ENCODE measurements at regions not wholly inside any gene's neighbourhood (a gene's known extent, or its start where the extent isn't known, plus 50 kb on each side); places are given as distances from the start of the nearest gene placed in this dataset.
"Not testable (repeated sequence)": the region's sequence is repeated elsewhere in the genome, so short reads cannot be mapped to it uniquely, and the experiment has no call there.

DNA sequence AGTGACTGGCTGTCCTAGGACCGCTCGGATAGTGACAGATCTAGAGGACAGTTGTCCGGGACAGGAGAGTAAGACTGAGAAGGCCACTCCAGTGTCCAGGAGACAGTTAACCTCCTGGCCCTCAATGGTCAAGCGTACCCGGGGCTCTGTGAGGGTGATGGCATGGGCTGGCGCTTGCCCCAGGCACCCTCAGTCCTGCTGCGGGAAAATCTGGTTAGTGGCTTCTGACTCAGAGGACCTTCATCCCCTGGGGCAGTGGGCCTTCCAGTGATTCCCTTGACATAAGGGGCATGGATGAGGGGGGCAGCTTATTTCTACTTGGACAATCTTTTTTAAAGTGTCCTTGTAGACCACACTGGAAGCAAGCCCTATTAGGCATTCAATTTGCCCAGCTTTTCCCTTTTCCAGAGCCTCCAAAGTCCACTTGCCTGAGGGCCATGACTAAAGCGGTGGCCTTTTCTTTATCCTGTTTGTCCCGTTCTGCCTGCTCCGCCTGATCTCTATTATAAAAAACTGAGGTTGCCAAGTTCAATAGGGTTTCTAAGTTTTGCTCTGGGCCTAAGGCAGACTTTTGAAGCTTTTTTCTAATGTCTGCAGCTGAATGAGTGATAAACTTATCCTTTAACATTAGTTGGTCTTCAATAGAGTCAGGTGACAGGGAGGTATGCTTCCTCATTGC lies 139.8 kb downstream of the COX18 start:
- DNase-seq (ENCODE audit: low spot score in 2 of 2); ATAC-seq (replicated peaks; ENCODE audit: extremely low read depth, poor library complexity, severe bottlenecking); H3K36me3 Mint-ChIP-seq (ENCODE audit: insufficient read depth); H3K4me1 Mint-ChIP-seq; H3K27ac Mint-ChIP-seq (ENCODE audit: low read depth); H3K9me3 Mint-ChIP-seq; H3K4me3 Mint-ChIP-seq: not testable (repeated sequence)
- H3K27me3 Mint-ChIP-seq, result peaks cover 14% of the 10 kb centered on the region

DNA sequence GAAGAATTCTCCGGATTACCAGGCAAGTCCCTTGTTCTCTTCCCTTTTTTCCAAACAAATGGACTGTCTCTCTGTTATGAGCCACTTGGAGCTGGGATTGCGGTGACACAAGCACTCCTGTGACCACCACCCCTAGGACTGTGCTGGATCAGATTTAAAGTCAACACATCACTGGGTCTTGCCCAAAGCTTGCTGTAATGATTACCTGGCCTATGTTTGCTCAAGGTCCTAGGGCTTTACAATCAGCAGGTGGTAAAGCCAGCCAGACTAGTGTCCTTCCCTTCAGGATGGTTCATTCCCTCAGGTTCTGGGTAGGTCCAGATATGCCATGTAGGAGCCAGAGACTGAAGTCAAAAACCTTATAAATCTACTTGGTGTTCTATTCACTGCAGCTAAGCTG lies 144.7 kb downstream of the COX18 start:
- H3K4me1 Mint-ChIP-seq, result no peaks in the 10 kb centered on the region
- H3K27me3 Mint-ChIP-seq, result no peaks in the 10 kb centered on the region
- ATAC-seq (replicated peaks; ENCODE audit: extremely low read depth, poor library complexity, severe bottlenecking) (no peak), DNase-seq (ENCODE audit: low spot score in 2 of 2) (no peak)
- no peaks in the 10 kb centered on the region for H3K9me3 Mint-ChIP-seq
- H3K36me3 Mint-ChIP-seq (ENCODE audit: insufficient read depth), result no peaks in the 10 kb centered on the region
- no peak overlapping the region for H3K27ac Mint-ChIP-seq (ENCODE audit: low read depth)
- H3K4me3 Mint-ChIP-seq, result no peak overlapping the region

DNA sequence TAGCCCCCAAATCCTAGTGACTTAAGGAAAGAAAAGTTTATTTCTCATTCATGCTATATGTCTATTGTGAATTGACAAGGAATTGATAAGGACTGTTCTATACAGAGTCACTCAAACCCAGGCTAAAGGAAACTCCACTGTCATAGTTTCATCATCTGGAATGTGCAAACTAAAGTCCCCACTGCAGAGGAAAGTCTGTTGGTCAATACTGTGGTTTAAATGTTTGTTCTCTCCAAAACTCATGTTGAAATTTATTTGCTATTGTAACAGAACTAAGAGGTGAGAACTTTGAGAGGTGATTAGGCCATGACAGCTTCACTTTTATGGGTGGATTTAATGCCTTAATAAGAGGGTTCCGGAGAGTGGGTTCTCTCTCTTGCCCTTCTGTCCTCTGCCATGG lies 149.6 kb downstream of the COX18 start:
- Mint-ChIP-seq H3K36me3 (ENCODE audit: insufficient read depth) (no peaks in the 10 kb centered on the region), H3K4me3 (no peak overlapping the region), H3K27ac (ENCODE audit: low read depth) (no peak overlapping the region), H3K27me3 (peaks cover 10% of the 10 kb centered on the region), H3K4me1 (no peaks in the 10 kb centered on the region), H3K9me3 (no peaks in the 10 kb centered on the region)
- DNase-seq (ENCODE audit: low spot score in 2 of 2) (no peak), ATAC-seq (replicated peaks; ENCODE audit: extremely low read depth, poor library complexity, severe bottlenecking) (no peak)

DNA sequence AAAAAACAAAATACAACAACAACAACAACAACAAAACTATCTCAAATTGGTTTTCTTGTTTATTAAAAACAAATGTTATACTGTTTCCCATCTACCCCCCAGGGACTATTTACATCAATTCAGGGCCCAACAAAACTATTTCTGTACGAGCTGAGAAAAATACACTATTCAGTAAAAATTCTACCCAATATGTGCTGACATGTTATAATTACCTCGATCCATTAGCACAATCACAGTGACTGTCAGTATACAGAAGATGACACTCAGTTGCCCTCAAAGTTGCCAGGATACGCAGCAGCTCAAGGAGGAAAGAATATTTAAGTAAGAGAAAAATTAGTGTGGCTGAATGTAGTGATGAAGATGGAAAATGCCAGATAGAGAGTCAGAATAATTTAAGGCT lies 150.1 kb downstream of the COX18 start:
- no peak overlapping the region for H3K27ac Mint-ChIP-seq (ENCODE audit: low read depth)
- no peak for DNase-seq (ENCODE audit: low spot score in 2 of 2)
- H3K4me1 Mint-ChIP-seq, result no peaks in the 10 kb centered on the region
- no peaks in the 10 kb centered on the region for H3K9me3 Mint-ChIP-seq
- H3K36me3 Mint-ChIP-seq (ENCODE audit: insufficient read depth), result no peaks in the 10 kb centered on the region
- H3K4me3 Mint-ChIP-seq, result no peak overlapping the region
- ATAC-seq (replicated peaks; ENCODE audit: extremely low read depth, poor library complexity, severe bottlenecking), result no peak
- H3K27me3 Mint-ChIP-seq, result peaks cover 10% of the 10 kb centered on the region

DNA sequence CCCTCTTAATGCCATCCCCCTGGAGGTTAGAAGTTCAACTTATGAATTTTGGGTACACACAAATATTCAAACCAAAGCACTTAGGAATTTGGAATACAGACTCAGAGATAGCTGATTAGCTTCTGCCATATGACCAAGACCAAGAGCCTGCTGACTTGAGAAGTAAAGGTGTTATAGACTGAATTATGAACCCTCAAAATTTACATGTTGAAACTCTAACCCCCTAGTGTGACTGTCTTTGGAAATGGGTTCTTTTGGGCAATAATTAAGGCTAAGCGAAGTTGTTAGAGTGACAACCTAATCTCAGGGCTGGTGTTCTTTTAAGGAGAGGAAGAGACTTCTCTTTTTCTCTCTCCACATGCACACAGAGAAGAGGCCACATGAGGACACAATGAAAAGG lies 151.2 kb downstream of the COX18 start:
- DNase-seq (ENCODE audit: low spot score in 2 of 2) (no peak), ATAC-seq (replicated peaks; ENCODE audit: extremely low read depth, poor library complexity, severe bottlenecking) (no peak)
- Mint-ChIP-seq H3K9me3 (no peaks in the 10 kb centered on the region), H3K27ac (ENCODE audit: low read depth) (no peak overlapping the region), H3K4me3 (no peak overlapping the region), H3K36me3 (ENCODE audit: insufficient read depth) (no peaks in the 10 kb centered on the region), H3K4me1 (no peaks in the 10 kb centered on the region), H3K27me3 (peaks cover 10% of the 10 kb centered on the region)

DNA sequence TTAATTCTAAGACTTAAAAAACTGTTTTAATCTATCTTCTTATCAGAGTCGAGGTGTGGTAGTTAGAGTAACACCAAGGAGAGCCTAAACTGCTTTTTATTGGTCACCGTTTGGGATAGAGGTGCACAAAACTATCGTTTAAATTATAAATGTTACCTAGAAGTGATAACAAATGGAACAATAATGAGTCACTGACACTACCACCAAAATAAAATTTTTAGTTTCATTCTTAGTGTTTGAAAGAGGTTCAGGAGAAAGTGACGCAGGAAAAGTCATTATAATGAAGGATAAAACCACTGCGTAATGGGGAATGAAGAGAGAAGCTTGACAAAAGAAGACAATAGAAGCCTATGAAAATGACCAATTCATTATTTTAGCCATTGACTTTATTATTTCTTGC lies 158.2 kb downstream of the COX18 start:
- no peak for ATAC-seq (replicated peaks; ENCODE audit: extremely low read depth, poor library complexity, severe bottlenecking)
- Mint-ChIP-seq H3K4me3 (no peak overlapping the region), H3K27ac (ENCODE audit: low read depth) (no peak overlapping the region), H3K4me1 (no peaks in the 10 kb centered on the region), H3K27me3 (peaks cover 19% of the 10 kb centered on the region), H3K36me3 (ENCODE audit: insufficient read depth) (no peaks in the 10 kb centered on the region), H3K9me3 (no peaks in the 10 kb centered on the region)
- no peak for DNase-seq (ENCODE audit: low spot score in 2 of 2)

DNA sequence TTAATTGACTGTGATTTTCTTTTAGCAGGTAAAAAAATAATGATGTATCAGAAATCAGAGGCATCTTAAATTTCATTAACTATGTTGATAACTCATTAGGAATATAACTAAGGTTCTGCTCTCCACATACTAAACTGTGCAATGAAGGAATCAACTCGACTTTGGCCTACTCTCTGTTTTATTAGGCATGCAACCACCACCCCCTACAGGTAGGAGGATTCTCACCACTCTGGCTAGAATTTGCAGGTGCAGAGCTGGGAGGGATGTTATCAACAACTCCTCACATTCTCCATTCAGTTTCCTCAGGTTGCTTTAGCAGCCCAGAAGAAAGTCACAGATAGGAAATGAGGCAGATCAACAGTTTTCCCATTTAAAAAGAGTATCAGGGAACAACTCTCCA lies 160.1 kb downstream of the COX18 start:
- DNase-seq (ENCODE audit: low spot score in 2 of 2), result no peak
- peaks cover 2% of the 10 kb centered on the region for H3K36me3 Mint-ChIP-seq (ENCODE audit: insufficient read depth)
- peaks cover 9% of the 10 kb centered on the region for H3K27me3 Mint-ChIP-seq
- H3K4me1 Mint-ChIP-seq, result no peaks in the 10 kb centered on the region
- ATAC-seq (replicated peaks; ENCODE audit: extremely low read depth, poor library complexity, severe bottlenecking), result no peak
- H3K27ac Mint-ChIP-seq (ENCODE audit: low read depth), result no peak overlapping the region
- no peaks in the 10 kb centered on the region for H3K9me3 Mint-ChIP-seq
- H3K4me3 Mint-ChIP-seq, result no peak overlapping the region

DNA sequence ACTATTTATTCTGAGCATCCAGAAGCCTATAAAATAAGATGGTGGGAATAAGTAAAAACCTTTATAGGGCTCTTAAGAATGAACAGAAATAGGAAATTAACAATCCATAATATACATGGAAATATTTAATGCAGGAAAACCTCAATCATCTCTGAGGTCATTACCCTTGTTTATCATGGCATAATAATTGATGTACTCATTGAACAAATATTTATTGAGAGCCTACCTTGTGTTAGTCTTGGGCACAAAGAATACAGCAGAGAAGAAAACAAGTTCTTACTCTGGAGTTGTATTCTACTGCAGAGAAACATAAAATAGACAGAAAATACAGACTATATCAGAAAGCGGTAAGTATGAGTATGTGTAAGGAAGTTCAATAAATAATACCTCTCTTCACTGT lies 167.2 kb downstream of the COX18 start:
- DNase-seq (ENCODE audit: low spot score in 2 of 2) (no peak), ATAC-seq (replicated peaks; ENCODE audit: extremely low read depth, poor library complexity, severe bottlenecking) (no peak)
- no peaks in the 10 kb centered on the region for H3K4me1 Mint-ChIP-seq
- H3K27me3 Mint-ChIP-seq, result no peaks in the 10 kb centered on the region
- H3K27ac Mint-ChIP-seq (ENCODE audit: low read depth), result no peak overlapping the region
- H3K4me3 Mint-ChIP-seq, result no peak overlapping the region
- no peaks in the 10 kb centered on the region for H3K9me3 Mint-ChIP-seq
- H3K36me3 Mint-ChIP-seq (ENCODE audit: insufficient read depth), result peaks cover 2% of the 10 kb centered on the region

DNA sequence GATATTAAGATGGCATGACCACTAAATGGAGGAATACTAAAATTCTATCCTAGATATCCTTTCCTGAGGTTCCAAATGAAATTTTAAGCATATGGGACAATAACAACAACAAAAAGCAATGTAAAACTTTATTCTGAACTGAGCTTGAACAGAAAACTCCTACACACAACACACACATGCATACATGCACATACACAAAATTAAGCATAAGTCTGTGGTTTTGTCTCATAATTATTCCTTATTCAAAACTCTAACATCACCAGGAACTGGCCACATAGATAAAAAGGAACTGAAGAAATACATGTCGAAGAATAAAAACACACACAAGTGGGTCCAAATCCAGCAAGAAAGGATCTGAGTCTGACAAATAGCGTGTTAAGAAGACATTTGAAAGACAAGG lies 168.0 kb downstream of the COX18 start:
- Mint-ChIP-seq H3K4me3 (no peak overlapping the region), H3K9me3 (no peaks in the 10 kb centered on the region), H3K27me3 (no peaks in the 10 kb centered on the region), H3K4me1 (no peaks in the 10 kb centered on the region), H3K36me3 (ENCODE audit: insufficient read depth) (peaks cover 2% of the 10 kb centered on the region), H3K27ac (ENCODE audit: low read depth) (no peak overlapping the region)
- DNase-seq (ENCODE audit: low spot score in 2 of 2) (no peak), ATAC-seq (replicated peaks; ENCODE audit: extremely low read depth, poor library complexity, severe bottlenecking) (no peak)

DNA sequence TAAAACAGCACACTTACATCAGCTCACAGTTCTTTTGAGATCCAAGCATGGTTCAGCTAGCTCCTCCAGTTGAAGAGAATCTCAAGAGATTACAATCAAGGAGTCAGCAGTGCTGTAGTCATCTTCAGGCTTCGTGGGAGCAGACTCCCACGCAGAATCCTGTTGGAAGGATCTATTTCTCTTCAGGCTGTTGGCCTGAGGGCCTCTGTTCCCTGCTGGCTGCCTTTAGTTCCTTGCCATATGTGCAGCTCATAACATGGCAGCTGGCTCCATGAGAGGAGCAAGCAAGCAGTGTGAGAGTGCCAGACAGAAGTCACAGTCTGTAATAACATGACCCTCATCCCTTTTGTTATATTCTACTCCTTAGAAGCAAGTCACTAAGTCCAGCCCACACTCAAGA lies 168.6 kb downstream of the COX18 start:
- DNase-seq (ENCODE audit: low spot score in 2 of 2), result no peak
- no peak for ATAC-seq (replicated peaks; ENCODE audit: extremely low read depth, poor library complexity, severe bottlenecking)
- H3K4me3 Mint-ChIP-seq, result no peak overlapping the region
- H3K27me3 Mint-ChIP-seq, result no peaks in the 10 kb centered on the region
- no peak overlapping the region for H3K27ac Mint-ChIP-seq (ENCODE audit: low read depth)
- H3K36me3 Mint-ChIP-seq (ENCODE audit: insufficient read depth), result peaks cover 2% of the 10 kb centered on the region
- no peaks in the 10 kb centered on the region for H3K4me1 Mint-ChIP-seq
- H3K9me3 Mint-ChIP-seq, result no peaks in the 10 kb centered on the region

DNA sequence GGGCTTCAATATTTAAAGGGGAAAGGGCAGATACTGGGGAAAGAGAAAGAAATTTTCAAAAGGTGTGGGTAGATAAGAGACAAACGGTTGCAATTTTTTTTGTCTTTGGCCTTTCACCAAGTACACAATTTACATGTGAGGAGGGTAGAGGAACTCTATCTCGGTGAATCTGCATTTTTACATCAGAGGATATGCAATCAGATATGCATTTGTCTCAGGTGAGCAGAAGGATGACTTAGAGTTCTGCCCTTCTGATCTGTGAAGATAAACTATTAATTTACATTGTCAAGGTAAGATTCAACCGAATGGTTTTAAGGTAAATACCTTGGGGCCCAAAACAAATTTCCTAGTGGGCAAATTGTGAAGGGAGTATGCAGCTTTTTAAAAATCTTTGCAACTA lies 169.9 kb downstream of the COX18 start:
- Mint-ChIP-seq H3K36me3 (ENCODE audit: insufficient read depth) (peaks cover 2% of the 10 kb centered on the region), H3K27ac (ENCODE audit: low read depth) (no peak overlapping the region), H3K4me1 (no peaks in the 10 kb centered on the region), H3K9me3 (no peaks in the 10 kb centered on the region), H3K27me3 (no peaks in the 10 kb centered on the region), H3K4me3 (no peak overlapping the region)
- ATAC-seq (replicated peaks; ENCODE audit: extremely low read depth, poor library complexity, severe bottlenecking) (no peak), DNase-seq (ENCODE audit: low spot score in 2 of 2) (no peak)

DNA sequence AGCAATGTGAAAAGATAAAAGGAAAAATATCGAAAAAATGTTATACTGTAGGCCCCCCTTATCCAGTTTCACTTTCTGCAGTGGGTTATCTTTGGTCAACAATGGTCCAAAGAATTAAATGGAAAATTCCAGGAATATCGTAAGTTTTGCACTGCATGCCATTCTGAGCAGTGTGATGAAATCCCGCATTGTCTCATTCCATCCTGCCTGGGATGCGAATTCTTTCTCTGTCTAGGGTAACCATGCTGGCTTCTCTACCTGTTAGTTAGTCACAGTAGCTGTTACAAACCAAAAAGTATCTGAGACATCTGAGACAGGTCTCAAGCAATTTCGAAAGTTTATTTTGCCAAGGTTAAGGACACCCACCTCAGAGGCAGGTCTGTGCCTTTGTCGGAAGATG lies 170.3 kb downstream of the COX18 start:
- DNase-seq (ENCODE audit: low spot score in 2 of 2), result no peak
- no peak for ATAC-seq (replicated peaks; ENCODE audit: extremely low read depth, poor library complexity, severe bottlenecking)
- H3K4me1 Mint-ChIP-seq, result no peaks in the 10 kb centered on the region
- H3K36me3 Mint-ChIP-seq (ENCODE audit: insufficient read depth), result no peaks in the 10 kb centered on the region
- H3K9me3 Mint-ChIP-seq, result no peaks in the 10 kb centered on the region
- H3K27me3 Mint-ChIP-seq, result no peaks in the 10 kb centered on the region
- H3K4me3 Mint-ChIP-seq, result no peak overlapping the region
- H3K27ac Mint-ChIP-seq (ENCODE audit: low read depth), result no peak overlapping the region

DNA sequence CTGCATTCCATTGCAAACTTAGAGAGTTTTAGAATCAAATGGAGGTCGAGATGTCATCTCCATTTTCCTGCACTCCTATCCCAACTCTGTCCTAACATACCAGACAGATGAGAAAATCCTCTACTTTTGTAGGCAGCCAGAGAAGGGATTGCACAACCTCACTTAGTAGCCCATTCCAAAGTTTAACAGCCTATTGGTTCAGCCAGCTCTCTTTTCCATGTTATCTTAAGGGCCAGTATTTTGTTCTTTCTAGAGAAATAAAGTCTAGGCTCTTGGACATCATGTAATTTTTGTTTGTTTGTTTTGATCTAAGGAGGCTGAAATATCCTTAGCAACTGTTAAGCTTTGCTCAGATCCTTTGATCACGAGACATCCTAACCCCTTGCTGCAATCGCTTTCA lies 173.0 kb downstream of the COX18 start:
- no peak for ATAC-seq (replicated peaks; ENCODE audit: extremely low read depth, poor library complexity, severe bottlenecking)

DNA sequence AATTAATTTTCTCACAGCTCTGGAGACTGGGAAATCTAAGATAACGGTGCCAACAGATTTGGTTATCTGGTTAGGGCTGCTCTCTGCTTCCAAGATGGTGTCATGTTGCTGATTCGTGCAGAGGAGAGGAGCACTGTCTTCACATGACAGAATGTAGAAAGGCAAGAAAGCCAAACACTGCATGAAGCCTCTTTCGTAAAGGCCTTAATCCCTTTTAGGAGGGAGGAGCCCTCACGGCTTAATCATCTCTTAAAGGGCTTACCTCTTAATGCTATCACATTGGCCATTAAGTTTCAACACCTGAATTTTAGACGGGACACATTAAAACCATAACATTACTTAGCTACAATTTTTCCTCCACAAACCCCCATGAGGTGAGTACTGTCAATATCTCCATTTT lies 174.1 kb downstream of the COX18 start:
- DNase-seq (ENCODE audit: low spot score in 2 of 2), result no peak
- no peaks in the 10 kb centered on the region for H3K4me1 Mint-ChIP-seq
- no peak overlapping the region for H3K4me3 Mint-ChIP-seq
- no peaks in the 10 kb centered on the region for H3K36me3 Mint-ChIP-seq (ENCODE audit: insufficient read depth)
- no peak overlapping the region for H3K27ac Mint-ChIP-seq (ENCODE audit: low read depth)
- H3K27me3 Mint-ChIP-seq, result peaks cover 16% of the 10 kb centered on the region
- no peaks in the 10 kb centered on the region for H3K9me3 Mint-ChIP-seq
- no peak for ATAC-seq (replicated peaks; ENCODE audit: extremely low read depth, poor library complexity, severe bottlenecking)

More for the DNA sequence above, 173.0 kb downstream of the COX18 start:
- H3K27ac Mint-ChIP-seq (ENCODE audit: low read depth), result no peak overlapping the region
- H3K9me3 Mint-ChIP-seq, result no peaks in the 10 kb centered on the region
- H3K4me3 Mint-ChIP-seq, result no peak overlapping the region
- H3K27me3 Mint-ChIP-seq, result peaks cover 11% of the 10 kb centered on the region
- H3K4me1 Mint-ChIP-seq, result no peaks in the 10 kb centered on the region
- H3K36me3 Mint-ChIP-seq (ENCODE audit: insufficient read depth), result no peaks in the 10 kb centered on the region
- DNase-seq (ENCODE audit: low spot score in 2 of 2), result no peak

Data from central memory CD8-positive, alpha-beta T cell (primary cell).